ENCODE measurements at regions not wholly inside any gene's neighbourhood (a gene's known extent, or its start where the extent isn't known, plus 50 kb on each side); places are given as distances from the start of the nearest gene placed in this dataset.

- no peak for TF ChIP-seq EZH2 (IDR thresholded peaks at IDR 0.05; ENCODE audit: borderline replicate concordance, low read depth, low read length, severe bottlenecking)
- TF ChIP-seq MAX (IDR thresholded peaks at IDR 0.05; ENCODE audit: insufficient read depth, insufficient read length) = no peak
- TF ChIP-seq CTCF (IDR thresholded peaks at IDR 0.05; ENCODE audit: extremely low read depth in 1 of 2, insufficient read depth in 1 of 2, low read depth in 1 of 2, low read length in 2 of 2) = no peak
- TF ChIP-seq POLR2A (IDR thresholded peaks at IDR 0.05; ENCODE audit: low read depth, low read length) = no peak
- TF ChIP-seq FOS (IDR thresholded peaks at IDR 0.05; ENCODE audit: borderline replicate concordance, insufficient read depth, low read length) = no peak
- TF ChIP-seq MYC (IDR thresholded peaks at IDR 0.05; ENCODE audit: low read depth, low read length) = no peak
- no peak for TF ChIP-seq POLR2AphosphoS5 (IDR thresholded peaks at IDR 0.05; ENCODE audit: insufficient read depth, low read depth, low read length)
- TF ChIP-seq JUN (IDR thresholded peaks at IDR 0.05; ENCODE audit: borderline replicate concordance, insufficient read depth, insufficient read length, low read depth) = no peak
- TF ChIP-seq GATA2 (IDR thresholded peaks at IDR 0.05; ENCODE audit: insufficient read depth, insufficient read length, low read depth, low read length) = no peak
- H2AFZ ChIP-seq (ENCODE audit: low read depth, low read length) = no peak overlapping the region
- H3K79me2 ChIP-seq (ENCODE audit: control insufficient read depth, insufficient read depth, low read length) = no peaks in the 10 kb centered on the region
- no peaks in the 10 kb centered on the region for H3K9me3 ChIP-seq (replicated peaks; ENCODE audit: control insufficient read depth, insufficient read depth, low read length)
- H3K27me3 ChIP-seq (ENCODE audit: control insufficient read depth in 2 of 2, insufficient read depth in 2 of 2, low read length in 2 of 2) = no peaks in the 10 kb centered on the region
- BruUV-seq (replicated peaks) = no TSS peak
- H3K4me2 ChIP-seq (ENCODE audit: insufficient read depth, low read length) = no peak overlapping the region
- ChIA-PET CTCF (interaction anchor here (0.6 to 1.2 kb wide), 4 partner anchors 31 to 1133 kb away, joined by 3 to 5 read pairs (median 4); no protein-coding TSS in a partner anchor), POLR2A (no interaction called here)
- H3K27ac ChIP-seq (ENCODE audit: insufficient read depth, low read depth, low read length) = no peak overlapping the region
- no peaks in the 10 kb centered on the region for H3K4me1 ChIP-seq (ENCODE audit: control insufficient read depth, extremely low read depth, insufficient read depth, low read length)
- DNase-seq (ENCODE audit: low read depth, low spot score) = no peak
- FAIRE-seq = no peak
- no peak overlapping the region for H3K9ac ChIP-seq (replicated peaks; ENCODE audit: extremely low read depth, insufficient read depth, low read length)
- dilution Hi-C loops (cut with MboI; ENCODE audit: extremely low pct_ligation_motif_present, low sequenced_read_pairs) (no loop called here), intact Hi-C loops (cut with micrococcal nuclease) (no loop called here)
- no peaks in the 10 kb centered on the region for H3K36me3 ChIP-seq (ENCODE audit: control insufficient read depth in 2 of 2, extremely low read depth in 1 of 2, insufficient read depth in 2 of 2, low read length in 2 of 2)
- no peak overlapping the region for H3K4me3 ChIP-seq (replicated peaks in 1 of 3; ENCODE audit: insufficient read depth in 1 of 3, low read depth in 1 of 3, low read length in 3 of 3)
- no peaks in the 10 kb centered on the region for H4K20me1 ChIP-seq (replicated peaks; ENCODE audit: control insufficient read depth, extremely low read depth, insufficient read depth, low read length)
- no peaks in the 10 kb centered on the region for H3K9me1 ChIP-seq (replicated peaks; ENCODE audit: control insufficient read depth, extremely low read depth, insufficient read depth, low read length)
Measured at GRCh38 chr5:107243220-107243579, 427.5 kb downstream of the EFNA5 start.

Measured in endothelial cell of umbilical vein (primary cell).